GM21529 (cell line): ENCODE measurements at regions not wholly inside any gene's neighbourhood (a gene's known extent, or its start where the extent isn't known, plus 50 kb on each side); places are given as distances from the start of the nearest gene placed in this dataset.
A peak's percentile ranks its signal among the peaks of the same experiment; 100 is the strongest.
"Not testable (repeated sequence)": the region's sequence is repeated elsewhere in the genome, so short reads cannot be mapped to it uniquely, and the experiment has no call there.

ENCODE experiments used
- ATAC-seq: cut with Tn5 transposase; IDR thresholded peaks from one replicate; pipeline ENCODE4 v1.9.1; 2021; ENCODE audit not compliant: unreplicated experiment

GRCh38 chrX:79511799-79512198 lies 144.7 kb upstream of the ITM2A start:
- ATAC-seq, result no peak

- ATAC-seq, result no peak
These were observed 138.9 kb upstream of the ITM2A start for GRCh38 chrX:79506001-79506400.

GRCh38 chrX:79482686-79483085 lies 115.6 kb upstream of the ITM2A start:
- no peak for ATAC-seq

GRCh38 chrX:79477691-79478090 lies 110.6 kb upstream of the ITM2A start:
- ATAC-seq, result no peak

- ATAC-seq, result peak; percentile 62
These were observed 99.5 kb upstream of the ITM2A start for GRCh38 chrX:79466636-79467035.

GRCh38 chrX:79462458-79462857 lies 95.3 kb upstream of the ITM2A start:
- no peak for ATAC-seq

- not testable (repeated sequence) for ATAC-seq
These were observed 89.5 kb upstream of the ITM2A start for GRCh38 chrX:79456593-79456992.

GRCh38 chrX:79452881-79453280 lies 85.7 kb upstream of the ITM2A start:
- no peak for ATAC-seq

- ATAC-seq, result no peak
These were observed 77.6 kb upstream of the ITM2A start for GRCh38 chrX:79444694-79445210.

- ATAC-seq, result no peak
These were observed 76.0 kb upstream of the ITM2A start for GRCh38 chrX:79443121-79443520.

- ATAC-seq, result no peak
These were observed 73.2 kb upstream of the ITM2A start for GRCh38 chrX:79440336-79440735.
